DND-41 (cell line): ENCODE measurements at regions not wholly inside any gene's neighbourhood (a gene's known extent, or its start where the extent isn't known, plus 50 kb on each side); places are given as distances from the start of the nearest gene placed in this dataset.

Source experiments
- EZH2 ChIP-seq: IDR thresholded peaks from 3 replicates; pipeline ENCODE4 v1.6.1; 2012; ENCODE audit warnings: borderline replicate concordance, low read depth, mild to moderate bottlenecking, moderate library complexity, low read length, inconsistent platforms; ENCODE audit not compliant: severe bottlenecking
- TF ChIP-seq, protein P1 (sequence below): IDR thresholded peaks from 2 replicates; pipeline ENCODE4 v1.5.1; 2012; ENCODE audit warnings: borderline replicate concordance, low read length, moderate library complexity, mild to moderate bottlenecking; ENCODE audit not compliant: poor library complexity, severe bottlenecking; ENCODE audit errors: extremely low read depth

DNA sequence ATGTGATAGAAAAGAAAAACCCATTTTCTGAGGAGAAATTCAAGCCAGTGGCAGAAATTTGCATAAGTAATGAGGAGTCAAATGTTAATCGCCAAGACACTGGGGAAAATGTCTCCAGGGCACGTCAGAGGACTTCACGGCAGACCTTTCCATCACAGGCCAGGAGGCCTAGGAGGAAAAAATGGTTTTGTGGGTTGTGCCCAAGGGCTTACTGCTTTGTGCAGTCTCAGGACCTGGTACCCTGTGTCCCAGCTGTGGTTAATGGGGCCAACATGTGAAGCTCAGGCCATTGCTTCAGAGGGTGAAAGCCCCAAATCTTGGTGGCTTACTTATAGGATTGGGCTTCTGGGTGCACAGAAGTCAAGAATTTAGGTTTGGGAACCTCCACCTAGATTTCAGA, 54.8 kb upstream of the ADAMTS2 start:
- TF ChIP-seq, protein P1, sequence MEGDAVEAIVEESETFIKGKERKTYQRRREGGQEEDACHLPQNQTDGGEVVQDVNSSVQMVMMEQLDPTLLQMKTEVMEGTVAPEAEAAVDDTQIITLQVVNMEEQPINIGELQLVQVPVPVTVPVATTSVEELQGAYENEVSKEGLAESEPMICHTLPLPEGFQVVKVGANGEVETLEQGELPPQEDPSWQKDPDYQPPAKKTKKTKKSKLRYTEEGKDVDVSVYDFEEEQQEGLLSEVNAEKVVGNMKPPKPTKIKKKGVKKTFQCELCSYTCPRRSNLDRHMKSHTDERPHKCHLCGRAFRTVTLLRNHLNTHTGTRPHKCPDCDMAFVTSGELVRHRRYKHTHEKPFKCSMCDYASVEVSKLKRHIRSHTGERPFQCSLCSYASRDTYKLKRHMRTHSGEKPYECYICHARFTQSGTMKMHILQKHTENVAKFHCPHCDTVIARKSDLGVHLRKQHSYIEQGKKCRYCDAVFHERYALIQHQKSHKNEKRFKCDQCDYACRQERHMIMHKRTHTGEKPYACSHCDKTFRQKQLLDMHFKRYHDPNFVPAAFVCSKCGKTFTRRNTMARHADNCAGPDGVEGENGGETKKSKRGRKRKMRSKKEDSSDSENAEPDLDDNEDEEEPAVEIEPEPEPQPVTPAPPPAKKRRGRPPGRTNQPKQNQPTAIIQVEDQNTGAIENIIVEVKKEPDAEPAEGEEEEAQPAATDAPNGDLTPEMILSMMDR, result no peak
- TF ChIP-seq EZH2, result no peak
